ENCODE measurements at regions not wholly inside any gene's neighbourhood (a gene's known extent, or its start where the extent isn't known, plus 50 kb on each side); places are given as distances from the start of the nearest gene placed in this dataset.

GRCh38 chr2:204026294-204026693 is 89.7 kb downstream of the ICOS start:
- Histone ChIP-seq H3K4me3 (ENCODE audit: low read depth in 1 of 2, low read length in 2 of 2) (no peak overlapping the region), H3K4me1 (ENCODE audit: control insufficient read depth in 2 of 2, insufficient read depth in 2 of 2, low read length in 1 of 2) (no peaks in the 10 kb centered on the region), H3K27ac (ENCODE audit: low read depth in 2 of 2, low read length in 1 of 2) (no peak overlapping the region), H3K27me3 (ENCODE audit: control insufficient read depth in 1 of 2, insufficient read depth in 2 of 2, low read length in 2 of 2) (no peaks in the 10 kb centered on the region), H3K36me3 (ENCODE audit: control insufficient read depth in 2 of 2, insufficient read depth in 2 of 2, low read length in 1 of 2) (no peaks in the 10 kb centered on the region), H3K9me3 (ENCODE audit: control insufficient read depth in 2 of 2, insufficient read depth in 1 of 2, low read depth in 1 of 2, low read length in 1 of 2) (no peaks in the 10 kb centered on the region)
- 82 to 85% methylated on average over 3 of the region's 3 CpGs for WGBS, 2 donors

- WGBS, 2 donors: 29 to 37% methylated on average over 3 of the region's 3 CpGs
Observed at GRCh38 chr2:204027091-204027490, 90.5 kb downstream of the ICOS start.

GRCh38 chr2:204030322-204030721 is 93.8 kb downstream of the ICOS start:
- 47 to 61% methylated on average over 2 of the region's 2 CpGs for whole genome bisulfite sequencing, 2 donors
- H3K4me1 ChIP-seq (ENCODE audit: control insufficient read depth in 2 of 2, insufficient read depth in 2 of 2, low read length in 1 of 2): no peaks in the 10 kb centered on the region
- no peak overlapping the region for H3K27ac ChIP-seq (ENCODE audit: low read depth in 2 of 2, low read length in 1 of 2)
- no peaks in the 10 kb centered on the region for H3K9me3 ChIP-seq (ENCODE audit: control insufficient read depth in 2 of 2, insufficient read depth in 1 of 2, low read depth in 1 of 2, low read length in 1 of 2)
- H3K4me3 ChIP-seq (ENCODE audit: low read depth in 1 of 2, low read length in 2 of 2): no peak overlapping the region
- no peaks in the 10 kb centered on the region for H3K36me3 ChIP-seq (ENCODE audit: control insufficient read depth in 2 of 2, insufficient read depth in 2 of 2, low read length in 1 of 2)
- H3K27me3 ChIP-seq (ENCODE audit: control insufficient read depth in 1 of 2, insufficient read depth in 2 of 2, low read length in 2 of 2): no peaks in the 10 kb centered on the region

More at GRCh38 chr2:204027091-204027490, 90.5 kb downstream of the ICOS start:
- H3K27me3 ChIP-seq (ENCODE audit: control insufficient read depth in 1 of 2, insufficient read depth in 2 of 2, low read length in 2 of 2): no peaks in the 10 kb centered on the region
- no peak overlapping the region for H3K4me3 ChIP-seq (ENCODE audit: low read depth in 1 of 2, low read length in 2 of 2)
- no peaks in the 10 kb centered on the region for H3K9me3 ChIP-seq (ENCODE audit: control insufficient read depth in 2 of 2, insufficient read depth in 1 of 2, low read depth in 1 of 2, low read length in 1 of 2)
- no peaks in the 10 kb centered on the region for H3K4me1 ChIP-seq (ENCODE audit: control insufficient read depth in 2 of 2, insufficient read depth in 2 of 2, low read length in 1 of 2)
- no peaks in the 10 kb centered on the region for H3K36me3 ChIP-seq (ENCODE audit: control insufficient read depth in 2 of 2, insufficient read depth in 2 of 2, low read length in 1 of 2)
- no peak overlapping the region for H3K27ac ChIP-seq (ENCODE audit: low read depth in 2 of 2, low read length in 1 of 2)

- Histone ChIP-seq H3K4me3 (ENCODE audit: low read depth in 1 of 2, low read length in 2 of 2) (no peak overlapping the region), H3K9me3 (ENCODE audit: control insufficient read depth in 2 of 2, insufficient read depth in 1 of 2, low read depth in 1 of 2, low read length in 1 of 2) (no peaks in the 10 kb centered on the region), H3K36me3 (ENCODE audit: control insufficient read depth in 2 of 2, insufficient read depth in 2 of 2, low read length in 1 of 2) (no peaks in the 10 kb centered on the region), H3K27me3 (ENCODE audit: control insufficient read depth in 1 of 2, insufficient read depth in 2 of 2, low read length in 2 of 2) (no peaks in the 10 kb centered on the region), H3K4me1 (ENCODE audit: control insufficient read depth in 2 of 2, insufficient read depth in 2 of 2, low read length in 1 of 2) (no peaks in the 10 kb centered on the region), H3K27ac (ENCODE audit: low read depth in 2 of 2, low read length in 1 of 2) (no peak overlapping the region)
- WGBS, 2 donors: 43 to 51% methylated on average over 4 of the region's 4 CpGs
Observed at GRCh38 chr2:204031056-204031455, 94.5 kb downstream of the ICOS start.

GRCh38 chr2:204032301-204032700 is 95.7 kb downstream of the ICOS start:
- H3K36me3 ChIP-seq (ENCODE audit: control insufficient read depth in 2 of 2, insufficient read depth in 2 of 2, low read length in 1 of 2): no peaks in the 10 kb centered on the region
- no peaks in the 10 kb centered on the region for H3K4me1 ChIP-seq (ENCODE audit: control insufficient read depth in 2 of 2, insufficient read depth in 2 of 2, low read length in 1 of 2)
- H3K4me3 ChIP-seq (ENCODE audit: low read depth in 1 of 2, low read length in 2 of 2): no peak overlapping the region
- H3K27ac ChIP-seq (ENCODE audit: low read depth in 2 of 2, low read length in 1 of 2): no peak overlapping the region
- WGBS, 2 donors: 52 to 63% methylated on average over 1 of the region's 1 CpG
- H3K27me3 ChIP-seq (ENCODE audit: control insufficient read depth in 1 of 2, insufficient read depth in 2 of 2, low read length in 2 of 2): no peaks in the 10 kb centered on the region
- H3K9me3 ChIP-seq (ENCODE audit: control insufficient read depth in 2 of 2, insufficient read depth in 1 of 2, low read depth in 1 of 2, low read length in 1 of 2): no peaks in the 10 kb centered on the region

- H3K4me1 ChIP-seq (ENCODE audit: control insufficient read depth in 2 of 2, insufficient read depth in 2 of 2, low read length in 1 of 2): no peaks in the 10 kb centered on the region
Observed at GRCh38 chr2:204033611-204034495, 97.3 kb downstream of the ICOS start.

GRCh38 chr2:204036706-204037105 is 100.1 kb downstream of the ICOS start:
- Histone ChIP-seq H3K27ac (ENCODE audit: low read depth in 2 of 2, low read length in 1 of 2) (no peak overlapping the region), H3K4me1 (ENCODE audit: control insufficient read depth in 2 of 2, insufficient read depth in 2 of 2, low read length in 1 of 2) (no peaks in the 10 kb centered on the region), H3K9me3 (ENCODE audit: control insufficient read depth in 2 of 2, insufficient read depth in 1 of 2, low read depth in 1 of 2, low read length in 1 of 2) (no peaks in the 10 kb centered on the region), H3K27me3 (ENCODE audit: control insufficient read depth in 1 of 2, insufficient read depth in 2 of 2, low read length in 2 of 2) (no peaks in the 10 kb centered on the region), H3K36me3 (ENCODE audit: control insufficient read depth in 2 of 2, insufficient read depth in 2 of 2, low read length in 1 of 2) (no peaks in the 10 kb centered on the region), H3K4me3 (ENCODE audit: low read depth in 1 of 2, low read length in 2 of 2) (no peak overlapping the region)
- 89 to 90% methylated on average over 4 of the region's 4 CpGs for WGBS, 2 donors

More at GRCh38 chr2:204033611-204034495, 97.3 kb downstream of the ICOS start:
- no peaks in the 10 kb centered on the region for H3K36me3 ChIP-seq (ENCODE audit: control insufficient read depth in 2 of 2, insufficient read depth in 2 of 2, low read length in 1 of 2)
- H3K27me3 ChIP-seq (ENCODE audit: control insufficient read depth in 1 of 2, insufficient read depth in 2 of 2, low read length in 2 of 2): no peaks in the 10 kb centered on the region
- no peak overlapping the region for H3K4me3 ChIP-seq (ENCODE audit: low read depth in 1 of 2, low read length in 2 of 2)
- H3K9me3 ChIP-seq (ENCODE audit: control insufficient read depth in 2 of 2, insufficient read depth in 1 of 2, low read depth in 1 of 2, low read length in 1 of 2): no peaks in the 10 kb centered on the region
- 84 to 85% methylated on average over 8 of the region's 8 CpGs for WGBS, 2 donors
- H3K27ac ChIP-seq (ENCODE audit: low read depth in 2 of 2, low read length in 1 of 2): no peak overlapping the region

- H3K9me3 ChIP-seq (ENCODE audit: control insufficient read depth in 2 of 2, insufficient read depth in 1 of 2, low read depth in 1 of 2, low read length in 1 of 2): no peaks in the 10 kb centered on the region
- no peaks in the 10 kb centered on the region for H3K27me3 ChIP-seq (ENCODE audit: control insufficient read depth in 1 of 2, insufficient read depth in 2 of 2, low read length in 2 of 2)
- no peaks in the 10 kb centered on the region for H3K36me3 ChIP-seq (ENCODE audit: control insufficient read depth in 2 of 2, insufficient read depth in 2 of 2, low read length in 1 of 2)
- no peaks in the 10 kb centered on the region for H3K4me1 ChIP-seq (ENCODE audit: control insufficient read depth in 2 of 2, insufficient read depth in 2 of 2, low read length in 1 of 2)
- 77 to 81% methylated on average over 2 of the region's 2 CpGs for WGBS, 2 donors
- H3K27ac ChIP-seq (ENCODE audit: low read depth in 2 of 2, low read length in 1 of 2): no peak overlapping the region
- no peak overlapping the region for H3K4me3 ChIP-seq (ENCODE audit: low read depth in 1 of 2, low read length in 2 of 2)
Observed at GRCh38 chr2:204037286-204037685, 100.7 kb downstream of the ICOS start.

GRCh38 chr2:204039298-204039838 is 102.8 kb downstream of the ICOS start:
- Histone ChIP-seq H3K36me3 (ENCODE audit: control insufficient read depth in 2 of 2, insufficient read depth in 2 of 2, low read length in 1 of 2) (no peaks in the 10 kb centered on the region), H3K4me1 (ENCODE audit: control insufficient read depth in 2 of 2, insufficient read depth in 2 of 2, low read length in 1 of 2) (no peaks in the 10 kb centered on the region), H3K27ac (ENCODE audit: low read depth in 2 of 2, low read length in 1 of 2) (no peak overlapping the region), H3K27me3 (ENCODE audit: control insufficient read depth in 1 of 2, insufficient read depth in 2 of 2, low read length in 2 of 2) (no peaks in the 10 kb centered on the region), H3K4me3 (ENCODE audit: low read depth in 1 of 2, low read length in 2 of 2) (no peak overlapping the region), H3K9me3 (ENCODE audit: control insufficient read depth in 2 of 2, insufficient read depth in 1 of 2, low read depth in 1 of 2, low read length in 1 of 2) (no peaks in the 10 kb centered on the region)
- WGBS, 2 donors: 63 to 66% methylated on average over 3 of the region's 3 CpGs

GRCh38 chr2:204040016-204040415 is 103.5 kb downstream of the ICOS start:
- Histone ChIP-seq H3K27me3 (ENCODE audit: control insufficient read depth in 1 of 2, insufficient read depth in 2 of 2, low read length in 2 of 2) (no peaks in the 10 kb centered on the region), H3K4me1 (ENCODE audit: control insufficient read depth in 2 of 2, insufficient read depth in 2 of 2, low read length in 1 of 2) (no peaks in the 10 kb centered on the region), H3K27ac (ENCODE audit: low read depth in 2 of 2, low read length in 1 of 2) (no peak overlapping the region), H3K4me3 (ENCODE audit: low read depth in 1 of 2, low read length in 2 of 2) (no peak overlapping the region), H3K9me3 (ENCODE audit: control insufficient read depth in 2 of 2, insufficient read depth in 1 of 2, low read depth in 1 of 2, low read length in 1 of 2) (no peaks in the 10 kb centered on the region), H3K36me3 (ENCODE audit: control insufficient read depth in 2 of 2, insufficient read depth in 2 of 2, low read length in 1 of 2) (no peaks in the 10 kb centered on the region)
- WGBS, 2 donors: 47 to 78% methylated on average over 3 of the region's 3 CpGs

Measured in esophagus (tissue), 2 donors.